SK-N-SH treated with all-trans-retinoic acid at 6 μM for 48 hours (cell line): ENCODE measurements at regions not wholly inside any gene's neighbourhood (a gene's known extent, or its start where the extent isn't known, plus 50 kb on each side); places are given as distances from the start of the nearest gene placed in this dataset.
A peak's percentile ranks its signal among the peaks of the same experiment; 100 is the strongest.

Experiments
- ATAC-seq: fragments of 200-7000 bp; cut with Tn5 transposase; 3 replicates; pipeline ENCODE4 v1.9.1; 2020; ENCODE audit warnings: mild to moderate bottlenecking, moderate library complexity
- BACH2 ChIP-seq: fragments of 250-450 bp; sonication (Bioruptor Pico); IDR thresholded peaks from 2 replicates; pipeline ENCODE4 v1.9.0; 2021; ENCODE audit warnings: mild to moderate bottlenecking, borderline replicate concordance
- ESRRG ChIP-seq: fragments of 250-450 bp; sonication (Bioruptor Pico); IDR thresholded peaks from 2 replicates; pipeline ENCODE4 v1.6.1; 2021; ENCODE audit warnings: mild to moderate bottlenecking
- GLIS3 ChIP-seq: fragments of 250-450 bp; sonication (Bioruptor Pico); IDR thresholded peaks from 2 replicates; pipeline ENCODE4 v1.5.0; 2020; ENCODE audit warnings: mild to moderate bottlenecking, moderate library complexity
- ISL1 ChIP-seq: fragments of 250-450 bp; sonication (Bioruptor Pico); IDR thresholded peaks from 2 replicates; pipeline ENCODE4 v2.1.2; 2022; ENCODE audit warnings: mild to moderate bottlenecking, moderate library complexity
- OSR1 ChIP-seq: fragments of 250-450 bp; sonication (Bioruptor Pico); IDR thresholded peaks from 2 replicates; pipeline ENCODE4 v1.8.0; 2022; ENCODE audit warnings: moderate library complexity, mild to moderate bottlenecking, inconsistent platforms
- PPARA ChIP-seq: fragments of 250-450 bp; sonication (Bioruptor Pico); IDR thresholded peaks from 2 replicates; pipeline ENCODE4 v1.5.0; 2020; ENCODE audit warnings: mild to moderate bottlenecking, borderline replicate concordance
- RARB ChIP-seq: fragments of 250-450 bp; sonication (Bioruptor Pico); IDR thresholded peaks from 2 replicates; pipeline ENCODE4 v1.8.0; 2021; ENCODE audit warnings: mild to moderate bottlenecking, moderate library complexity
- SNAI2 ChIP-seq: fragments of 250-450 bp; sonication (Bioruptor Pico); IDR thresholded peaks from 2 replicates; pipeline ENCODE4 v1.5.0; 2020; ENCODE audit warnings: mild to moderate bottlenecking, moderate library complexity
- TCF4 ChIP-seq: fragments of 250-450 bp; sonication (Bioruptor Pico); IDR thresholded peaks from 2 replicates; pipeline ENCODE4 v1.8.0; 2021; ENCODE audit warnings: mild to moderate bottlenecking, moderate library complexity, borderline replicate concordance
- TOX ChIP-seq: fragments of 250-450 bp; sonication (Bioruptor Pico); IDR thresholded peaks from 2 replicates; pipeline ENCODE4 v1.8.0; 2021; ENCODE audit warnings: mild to moderate bottlenecking, moderate library complexity, borderline replicate concordance
- ZC3H10 ChIP-seq: fragments of 250-450 bp; sonication (Bioruptor Pico); IDR thresholded peaks from 2 replicates; pipeline ENCODE4 v1.5.1; 2021; ENCODE audit warnings: mild to moderate bottlenecking, moderate library complexity
- ZFP3 ChIP-seq: fragments of 250-450 bp; sonication (Bioruptor Pico); IDR thresholded peaks from 2 replicates; pipeline ENCODE4 v1.5.0; 2020; ENCODE audit warnings: mild to moderate bottlenecking, moderate library complexity
- ZFP30 ChIP-seq: fragments of 450-650 bp; formaldehyde crosslinking; IDR thresholded peaks from 2 replicates; pipeline ENCODE4 v1.5.0; 2022; ENCODE audit warnings: mild to moderate bottlenecking, moderate library complexity
- ZNF565 ChIP-seq: fragments of 450-650 bp; formaldehyde crosslinking; conservative IDR thresholded peaks from 2 replicates; pipeline ENCODE4 v1.5.0; 2020; ENCODE audit warnings: low read depth, mild to moderate bottlenecking, moderate library complexity
- ZNF70 ChIP-seq: fragments of 450-650 bp; formaldehyde crosslinking; IDR thresholded peaks from 2 replicates; pipeline ENCODE4 v1.5.0; 2020; ENCODE audit warnings: mild to moderate bottlenecking, moderate library complexity
- ZNF8 ChIP-seq: fragments of 450-650 bp; formaldehyde crosslinking; IDR thresholded peaks from 2 replicates; pipeline ENCODE4 v1.5.0; 2020; ENCODE audit warnings: mild to moderate bottlenecking, moderate library complexity
- TF ChIP-seq, protein P1 (sequence below): fragments of 250-450 bp; sonication (Bioruptor Pico); IDR thresholded peaks from 2 replicates; pipeline ENCODE4 v1.8.0; 2021; ENCODE audit warnings: low read depth, mild to moderate bottlenecking, moderate library complexity, borderline replicate concordance
- TF ChIP-seq, protein P2 (sequence below): fragments of 250-450 bp; sonication (Bioruptor Pico); IDR thresholded peaks from 2 replicates; pipeline ENCODE4 v1.5.1; 2020; ENCODE audit warnings: low read depth, mild to moderate bottlenecking, moderate library complexity
- TF ChIP-seq, protein P3 (sequence below): fragments of 250-450 bp; sonication (Bioruptor Pico); IDR thresholded peaks from 2 replicates; pipeline ENCODE4 v1.5.0; 2020; ENCODE audit warnings: mild to moderate bottlenecking, moderate library complexity
- TF ChIP-seq, protein P4 (sequence below): fragments of 250-450 bp; sonication (Bioruptor Pico); IDR thresholded peaks from 2 replicates; pipeline ENCODE4 v1.8.0; 2020; ENCODE audit warnings: mild to moderate bottlenecking, moderate library complexity, borderline replicate concordance

DNA sequence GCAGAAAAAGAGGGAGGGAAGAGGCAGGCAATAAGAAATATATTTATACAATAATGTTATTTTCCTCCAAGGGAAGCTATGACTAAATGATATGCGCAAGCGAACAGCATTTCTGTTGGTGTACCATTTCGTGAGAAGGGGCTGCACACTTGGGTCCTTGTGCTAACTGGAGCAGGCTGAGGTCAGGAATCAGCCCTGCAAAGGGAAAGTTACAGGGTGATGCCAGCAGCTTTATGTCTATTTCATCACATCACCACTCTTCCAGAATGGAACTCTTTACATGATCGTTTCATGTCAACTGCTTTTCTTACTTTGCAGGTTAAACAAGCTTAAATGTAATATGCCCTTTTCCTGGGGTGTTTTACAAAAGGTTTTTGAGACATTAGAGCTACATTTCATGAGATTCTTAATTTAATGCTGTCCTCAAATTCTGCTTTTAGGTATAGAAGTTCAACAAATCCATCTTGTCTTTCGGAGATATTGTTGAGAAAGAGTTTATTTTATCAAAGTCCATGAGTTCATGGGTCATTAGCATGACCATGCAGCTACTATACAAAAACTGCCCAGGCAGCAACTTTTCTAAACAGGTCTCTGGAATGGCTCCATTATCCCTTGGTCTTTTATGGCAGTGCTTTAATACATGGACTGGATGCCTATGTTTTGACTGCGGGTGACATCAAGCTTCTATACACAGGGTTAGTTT, 443.8 kb downstream of the TENT5A start:
- ATAC-seq: no peak

DNA sequence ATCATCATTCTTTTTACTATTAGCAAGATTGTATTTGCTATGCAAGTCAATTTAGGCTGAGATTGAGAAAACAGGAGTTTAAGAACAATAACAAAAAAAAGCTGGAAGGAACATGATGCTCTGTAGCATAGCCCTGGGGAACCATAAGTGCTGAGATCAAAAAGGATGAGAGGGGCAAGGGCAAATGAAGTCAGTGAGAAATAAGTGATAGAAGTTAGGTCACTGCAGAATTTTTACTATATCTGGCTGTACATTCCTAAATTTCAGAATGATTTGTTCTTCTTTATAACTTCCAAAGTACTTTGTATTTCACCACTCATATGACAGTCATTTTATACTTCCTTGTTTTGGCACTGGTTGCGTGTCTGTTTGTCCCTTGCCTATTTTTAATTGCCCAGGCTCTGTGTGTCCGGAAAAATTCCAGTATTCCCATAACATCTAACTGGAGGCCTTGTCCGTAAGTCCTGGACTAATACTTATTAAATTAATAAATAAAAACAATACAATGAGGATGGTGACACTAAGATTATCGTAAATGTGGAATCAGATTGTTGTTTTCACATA, 444.7 kb downstream of the TENT5A start:
- ATAC-seq: no peak

More for the DNA sequence above, 443.8 kb downstream of the TENT5A start:
- TF ChIP-seq OSR1 (CRISPR knock-in tag) (no peak), PPARA (CRISPR knock-in tag) (no peak), GLIS3 (no peak), TCF4 (CRISPR knock-in tag) (no peak), ZNF565 (CRISPR knock-in tag) (no peak), TOX (CRISPR knock-in tag) (no peak), ZNF70 (no peak), ZNF8 (CRISPR knock-in tag) (no peak)
- TF ChIP-seq, protein P1, sequence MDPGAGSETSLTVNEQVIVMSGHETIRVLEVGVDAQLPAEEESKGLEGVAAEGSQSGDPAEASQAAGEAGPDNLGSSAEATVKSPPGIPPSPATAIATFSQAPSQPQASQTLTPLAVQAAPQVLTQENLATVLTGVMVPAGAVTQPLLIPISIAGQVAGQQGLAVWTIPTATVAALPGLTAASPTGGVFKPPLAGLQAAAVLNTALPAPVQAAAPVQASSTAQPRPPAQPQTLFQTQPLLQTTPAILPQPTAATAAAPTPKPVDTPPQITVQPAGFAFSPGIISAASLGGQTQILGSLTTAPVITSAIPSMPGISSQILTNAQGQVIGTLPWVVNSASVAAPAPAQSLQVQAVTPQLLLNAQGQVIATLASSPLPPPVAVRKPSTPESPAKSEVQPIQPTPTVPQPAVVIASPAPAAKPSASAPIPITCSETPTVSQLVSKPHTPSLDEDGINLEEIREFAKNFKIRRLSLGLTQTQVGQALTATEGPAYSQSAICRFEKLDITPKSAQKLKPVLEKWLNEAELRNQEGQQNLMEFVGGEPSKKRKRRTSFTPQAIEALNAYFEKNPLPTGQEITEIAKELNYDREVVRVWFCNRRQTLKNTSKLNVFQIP (CRISPR knock-in tag): no peak
- TF ChIP-seq, protein P2, sequence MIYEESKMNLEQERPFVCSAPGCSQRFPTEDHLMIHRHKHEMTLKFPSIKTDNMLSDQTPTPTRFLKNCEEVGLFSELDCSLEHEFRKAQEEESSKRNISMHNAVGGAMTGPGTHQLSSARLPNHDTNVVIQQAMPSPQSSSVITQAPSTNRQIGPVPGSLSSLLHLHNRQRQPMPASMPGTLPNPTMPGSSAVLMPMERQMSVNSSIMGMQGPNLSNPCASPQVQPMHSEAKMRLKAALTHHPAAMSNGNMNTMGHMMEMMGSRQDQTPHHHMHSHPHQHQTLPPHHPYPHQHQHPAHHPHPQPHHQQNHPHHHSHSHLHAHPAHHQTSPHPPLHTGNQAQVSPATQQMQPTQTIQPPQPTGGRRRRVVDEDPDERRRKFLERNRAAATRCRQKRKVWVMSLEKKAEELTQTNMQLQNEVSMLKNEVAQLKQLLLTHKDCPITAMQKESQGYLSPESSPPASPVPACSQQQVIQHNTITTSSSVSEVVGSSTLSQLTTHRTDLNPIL (CRISPR knock-in tag): no peak

DNA sequence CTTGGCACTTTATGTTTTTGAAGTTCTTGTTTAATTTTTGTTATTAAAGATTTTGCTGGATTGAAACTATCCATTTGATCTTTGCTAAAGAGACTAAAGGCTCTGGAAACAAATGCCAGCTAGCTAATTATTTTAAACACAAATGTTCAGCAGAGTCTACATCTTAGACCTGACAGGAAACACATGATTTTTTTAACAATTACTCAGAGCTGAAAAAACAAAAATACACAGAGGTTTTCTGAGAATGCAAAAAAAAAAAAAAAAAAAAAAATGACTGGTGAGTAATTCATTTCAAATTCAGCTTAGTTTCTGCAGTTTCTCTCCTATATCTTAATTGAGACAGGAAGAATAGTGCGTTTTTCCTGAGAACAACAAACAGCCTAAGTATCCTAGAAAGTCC, 448.0 kb downstream of the TENT5A start:
- TF ChIP-seq, protein P3, sequence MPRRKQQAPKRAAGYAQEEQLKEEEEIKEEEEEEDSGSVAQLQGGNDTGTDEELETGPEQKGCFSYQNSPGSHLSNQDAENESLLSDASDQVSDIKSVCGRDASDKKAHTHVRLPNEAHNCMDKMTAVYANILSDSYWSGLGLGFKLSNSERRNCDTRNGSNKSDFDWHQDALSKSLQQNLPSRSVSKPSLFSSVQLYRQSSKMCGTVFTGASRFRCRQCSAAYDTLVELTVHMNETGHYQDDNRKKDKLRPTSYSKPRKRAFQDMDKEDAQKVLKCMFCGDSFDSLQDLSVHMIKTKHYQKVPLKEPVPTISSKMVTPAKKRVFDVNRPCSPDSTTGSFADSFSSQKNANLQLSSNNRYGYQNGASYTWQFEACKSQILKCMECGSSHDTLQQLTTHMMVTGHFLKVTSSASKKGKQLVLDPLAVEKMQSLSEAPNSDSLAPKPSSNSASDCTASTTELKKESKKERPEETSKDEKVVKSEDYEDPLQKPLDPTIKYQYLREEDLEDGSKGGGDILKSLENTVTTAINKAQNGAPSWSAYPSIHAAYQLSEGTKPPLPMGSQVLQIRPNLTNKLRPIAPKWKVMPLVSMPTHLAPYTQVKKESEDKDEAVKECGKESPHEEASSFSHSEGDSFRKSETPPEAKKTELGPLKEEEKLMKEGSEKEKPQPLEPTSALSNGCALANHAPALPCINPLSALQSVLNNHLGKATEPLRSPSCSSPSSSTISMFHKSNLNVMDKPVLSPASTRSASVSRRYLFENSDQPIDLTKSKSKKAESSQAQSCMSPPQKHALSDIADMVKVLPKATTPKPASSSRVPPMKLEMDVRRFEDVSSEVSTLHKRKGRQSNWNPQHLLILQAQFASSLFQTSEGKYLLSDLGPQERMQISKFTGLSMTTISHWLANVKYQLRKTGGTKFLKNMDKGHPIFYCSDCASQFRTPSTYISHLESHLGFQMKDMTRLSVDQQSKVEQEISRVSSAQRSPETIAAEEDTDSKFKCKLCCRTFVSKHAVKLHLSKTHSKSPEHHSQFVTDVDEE (CRISPR knock-in tag): no peak
- TF ChIP-seq ZNF8 (CRISPR knock-in tag): no peak
- no peak for TF ChIP-seq ZFP30 (CRISPR knock-in tag)
- no peak for TF ChIP-seq BACH2 (CRISPR knock-in tag)
- no peak for TF ChIP-seq ZFP3
- no peak for TF ChIP-seq ZC3H10
- no peak for TF ChIP-seq TCF4 (CRISPR knock-in tag)
- no peak for TF ChIP-seq GLIS3
- no peak for TF ChIP-seq ESRRG (CRISPR knock-in tag)
- no peak for TF ChIP-seq RARB (CRISPR knock-in tag)
- no peak for TF ChIP-seq ISL1 (CRISPR knock-in tag)
- no peak for TF ChIP-seq ZNF565 (CRISPR knock-in tag)
- TF ChIP-seq ZNF70: no peak
- TF ChIP-seq SNAI2 (CRISPR knock-in tag): no peak
- TF ChIP-seq, protein P1 (CRISPR knock-in tag): no peak
- peak; percentile 39 for ATAC-seq

More for the DNA sequence above, 444.7 kb downstream of the TENT5A start:
- no peak for TF ChIP-seq TCF4 (CRISPR knock-in tag)
- no peak for TF ChIP-seq OSR1 (CRISPR knock-in tag)
- TF ChIP-seq, protein P4, sequence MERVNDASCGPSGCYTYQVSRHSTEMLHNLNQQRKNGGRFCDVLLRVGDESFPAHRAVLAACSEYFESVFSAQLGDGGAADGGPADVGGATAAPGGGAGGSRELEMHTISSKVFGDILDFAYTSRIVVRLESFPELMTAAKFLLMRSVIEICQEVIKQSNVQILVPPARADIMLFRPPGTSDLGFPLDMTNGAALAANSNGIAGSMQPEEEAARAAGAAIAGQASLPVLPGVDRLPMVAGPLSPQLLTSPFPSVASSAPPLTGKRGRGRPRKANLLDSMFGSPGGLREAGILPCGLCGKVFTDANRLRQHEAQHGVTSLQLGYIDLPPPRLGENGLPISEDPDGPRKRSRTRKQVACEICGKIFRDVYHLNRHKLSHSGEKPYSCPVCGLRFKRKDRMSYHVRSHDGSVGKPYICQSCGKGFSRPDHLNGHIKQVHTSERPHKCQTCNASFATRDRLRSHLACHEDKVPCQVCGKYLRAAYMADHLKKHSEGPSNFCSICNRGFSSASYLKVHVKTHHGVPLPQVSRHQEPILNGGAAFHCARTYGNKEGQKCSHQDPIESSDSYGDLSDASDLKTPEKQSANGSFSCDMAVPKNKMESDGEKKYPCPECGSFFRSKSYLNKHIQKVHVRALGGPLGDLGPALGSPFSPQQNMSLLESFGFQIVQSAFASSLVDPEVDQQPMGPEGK (CRISPR knock-in tag): no peak
- no peak for TF ChIP-seq ZC3H10
- no peak for TF ChIP-seq ESRRG (CRISPR knock-in tag)
- no peak for TF ChIP-seq ZFP30 (CRISPR knock-in tag)
- TF ChIP-seq BACH2 (CRISPR knock-in tag): no peak
- TF ChIP-seq, protein P2 (CRISPR knock-in tag): no peak
- TF ChIP-seq ZNF565 (CRISPR knock-in tag): no peak
